ENCODE measurements at regions not wholly inside any gene's neighbourhood (a gene's known extent, or its start where the extent isn't known, plus 50 kb on each side); places are given as distances from the start of the nearest gene placed in this dataset.

DNA sequence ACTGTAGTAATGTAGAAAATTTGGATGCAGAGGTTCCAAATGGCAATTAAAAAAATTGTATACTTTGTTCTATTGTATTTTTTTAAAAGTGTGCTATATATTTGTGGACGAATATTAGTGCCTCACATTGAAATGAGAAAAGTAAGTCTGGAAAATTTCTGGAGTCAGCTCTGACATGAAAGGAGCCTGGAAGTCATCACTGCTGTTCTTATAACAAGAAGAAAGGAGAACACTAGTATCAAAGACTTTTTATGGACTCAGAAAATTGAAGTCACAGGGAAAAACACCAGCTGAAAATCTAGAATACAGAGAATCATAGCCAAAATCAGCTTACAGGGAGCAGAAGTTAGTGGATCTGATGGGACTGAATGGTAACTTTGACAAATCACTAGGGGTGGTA is 1450.7 kb upstream of the SPRY2 start:
- TF ChIP-seq, protein P1, sequence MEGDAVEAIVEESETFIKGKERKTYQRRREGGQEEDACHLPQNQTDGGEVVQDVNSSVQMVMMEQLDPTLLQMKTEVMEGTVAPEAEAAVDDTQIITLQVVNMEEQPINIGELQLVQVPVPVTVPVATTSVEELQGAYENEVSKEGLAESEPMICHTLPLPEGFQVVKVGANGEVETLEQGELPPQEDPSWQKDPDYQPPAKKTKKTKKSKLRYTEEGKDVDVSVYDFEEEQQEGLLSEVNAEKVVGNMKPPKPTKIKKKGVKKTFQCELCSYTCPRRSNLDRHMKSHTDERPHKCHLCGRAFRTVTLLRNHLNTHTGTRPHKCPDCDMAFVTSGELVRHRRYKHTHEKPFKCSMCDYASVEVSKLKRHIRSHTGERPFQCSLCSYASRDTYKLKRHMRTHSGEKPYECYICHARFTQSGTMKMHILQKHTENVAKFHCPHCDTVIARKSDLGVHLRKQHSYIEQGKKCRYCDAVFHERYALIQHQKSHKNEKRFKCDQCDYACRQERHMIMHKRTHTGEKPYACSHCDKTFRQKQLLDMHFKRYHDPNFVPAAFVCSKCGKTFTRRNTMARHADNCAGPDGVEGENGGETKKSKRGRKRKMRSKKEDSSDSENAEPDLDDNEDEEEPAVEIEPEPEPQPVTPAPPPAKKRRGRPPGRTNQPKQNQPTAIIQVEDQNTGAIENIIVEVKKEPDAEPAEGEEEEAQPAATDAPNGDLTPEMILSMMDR (IDR thresholded peaks at IDR 0.05), result no peak
- TF ChIP-seq CHD4 (IDR thresholded peaks at IDR 0.05; ENCODE audit: borderline replicate concordance) (no peak), MAZ (IDR thresholded peaks at IDR 0.05; ENCODE audit: borderline replicate concordance, low read depth, low read length) (no peak), JUN (IDR thresholded peaks at IDR 0.05) (no peak), POLR2A (IDR thresholded peaks at IDR 0.05; ENCODE audit: low read length) (no peak), KDM5A (IDR thresholded peaks at IDR 0.05) (no peak), EHMT2 (IDR thresholded peaks at IDR 0.05; ENCODE audit: low read depth) (no peak), RFX5 (IDR thresholded peaks at IDR 0.05) (no peak), RAD21 (conservative IDR thresholded peaks at IDR 0.05 in 1 of 2, IDR thresholded peaks at IDR 0.05 in 1 of 2) (no peak)
- TF ChIP-seq, protein P2, sequence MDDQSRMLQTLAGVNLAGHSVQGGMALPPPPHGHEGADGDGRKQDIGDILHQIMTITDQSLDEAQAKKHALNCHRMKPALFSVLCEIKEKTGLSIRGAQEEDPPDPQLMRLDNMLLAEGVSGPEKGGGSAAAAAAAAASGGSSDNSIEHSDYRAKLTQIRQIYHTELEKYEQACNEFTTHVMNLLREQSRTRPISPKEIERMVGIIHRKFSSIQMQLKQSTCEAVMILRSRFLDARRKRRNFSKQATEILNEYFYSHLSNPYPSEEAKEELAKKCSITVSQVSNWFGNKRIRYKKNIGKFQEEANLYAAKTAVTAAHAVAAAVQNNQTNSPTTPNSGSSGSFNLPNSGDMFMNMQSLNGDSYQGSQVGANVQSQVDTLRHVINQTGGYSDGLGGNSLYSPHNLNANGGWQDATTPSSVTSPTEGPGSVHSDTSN (IDR thresholded peaks at IDR 0.05), result no peak
- TF ChIP-seq, protein P3, sequence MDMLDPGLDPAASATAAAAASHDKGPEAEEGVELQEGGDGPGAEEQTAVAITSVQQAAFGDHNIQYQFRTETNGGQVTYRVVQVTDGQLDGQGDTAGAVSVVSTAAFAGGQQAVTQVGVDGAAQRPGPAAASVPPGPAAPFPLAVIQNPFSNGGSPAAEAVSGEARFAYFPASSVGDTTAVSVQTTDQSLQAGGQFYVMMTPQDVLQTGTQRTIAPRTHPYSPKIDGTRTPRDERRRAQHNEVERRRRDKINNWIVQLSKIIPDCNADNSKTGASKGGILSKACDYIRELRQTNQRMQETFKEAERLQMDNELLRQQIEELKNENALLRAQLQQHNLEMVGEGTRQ (IDR thresholded peaks at IDR 0.05), result no peak

Data from A549 (cell line).